GM11168 (cell line): ENCODE measurements at regions not wholly inside any gene's neighbourhood (a gene's known extent, or its start where the extent isn't known, plus 50 kb on each side); places are given as distances from the start of the nearest gene placed in this dataset.
"Not testable (repeated sequence)": the region's sequence is repeated elsewhere in the genome, so short reads cannot be mapped to it uniquely, and the experiment has no call there.

Experiments
- in situ Hi-C: fragments of 300-500 bp; cut with MboI; formaldehyde crosslinking; loops from one replicate; pipeline ENCODE4 v1.12.0; 2022; ENCODE audit warnings: low sequenced_read_pairs; ENCODE audit not compliant: unreplicated experiment

- in situ Hi-C loops = no loop called here
Measured at GRCh38 chr3:86388820-86389219, 602.1 kb downstream of the VGLL3 start.

GRCh38 chr3:86382556-86382955 lies 608.4 kb downstream of the VGLL3 start:
- in situ Hi-C loops = no loop called here

DNA sequence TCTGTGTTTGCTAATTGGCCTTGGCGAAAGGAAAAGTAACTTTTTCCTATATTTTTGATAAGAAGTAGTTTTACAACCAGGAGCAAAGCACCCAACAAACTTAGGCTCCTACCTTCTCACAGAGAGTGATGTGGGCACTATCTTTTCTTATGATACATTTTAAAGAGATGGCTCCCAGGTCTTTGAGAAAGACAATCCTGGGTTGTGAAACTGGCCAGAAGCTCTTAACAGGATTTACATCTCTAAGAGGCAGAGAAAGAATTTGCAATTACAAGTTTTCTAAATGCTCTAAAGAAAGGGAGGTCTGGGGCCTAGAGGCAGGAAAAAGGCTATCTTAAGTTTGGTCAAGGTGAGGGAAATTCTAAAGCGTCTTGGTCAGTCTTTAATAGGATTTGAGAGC lies 609.7 kb downstream of the VGLL3 start:
- in situ Hi-C loops = no loop called here

- in situ Hi-C loops = no loop called here
Measured at GRCh38 chr3:86379280-86379679, 611.7 kb downstream of the VGLL3 start.

- in situ Hi-C loops = no loop called here
Measured at GRCh38 chr3:86378829-86379228, 612.1 kb downstream of the VGLL3 start.

- in situ Hi-C loops = not testable (repeated sequence)
Measured at GRCh38 chr3:86335566-86335965, 655.4 kb downstream of the VGLL3 start.

DNA sequence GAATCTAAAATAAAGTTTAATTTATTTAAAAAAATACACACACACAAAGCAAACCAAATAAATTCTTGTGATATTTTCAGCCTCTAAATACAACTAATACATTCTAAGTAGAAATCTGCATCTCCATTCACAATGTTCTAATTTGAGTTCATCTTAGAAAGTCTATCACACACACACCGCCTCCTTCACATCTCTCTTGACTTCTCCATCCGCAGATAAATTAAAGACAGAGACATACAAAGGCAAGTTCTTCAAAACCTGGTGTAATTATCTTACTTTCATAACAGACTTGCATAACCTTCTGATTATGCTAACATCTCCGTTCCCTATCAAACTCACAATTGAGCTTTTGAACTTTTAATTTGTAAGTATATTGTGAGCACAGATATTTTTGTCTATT lies 657.3 kb downstream of the VGLL3 start:
- in situ Hi-C loops = no loop called here

- in situ Hi-C loops = no loop called here
Measured at GRCh38 chr3:86303935-86304334, 687.0 kb downstream of the VGLL3 start.

GRCh38 chr3:86282106-86282787 lies 708.7 kb downstream of the VGLL3 start:
- in situ Hi-C loops = no loop called here

DNA sequence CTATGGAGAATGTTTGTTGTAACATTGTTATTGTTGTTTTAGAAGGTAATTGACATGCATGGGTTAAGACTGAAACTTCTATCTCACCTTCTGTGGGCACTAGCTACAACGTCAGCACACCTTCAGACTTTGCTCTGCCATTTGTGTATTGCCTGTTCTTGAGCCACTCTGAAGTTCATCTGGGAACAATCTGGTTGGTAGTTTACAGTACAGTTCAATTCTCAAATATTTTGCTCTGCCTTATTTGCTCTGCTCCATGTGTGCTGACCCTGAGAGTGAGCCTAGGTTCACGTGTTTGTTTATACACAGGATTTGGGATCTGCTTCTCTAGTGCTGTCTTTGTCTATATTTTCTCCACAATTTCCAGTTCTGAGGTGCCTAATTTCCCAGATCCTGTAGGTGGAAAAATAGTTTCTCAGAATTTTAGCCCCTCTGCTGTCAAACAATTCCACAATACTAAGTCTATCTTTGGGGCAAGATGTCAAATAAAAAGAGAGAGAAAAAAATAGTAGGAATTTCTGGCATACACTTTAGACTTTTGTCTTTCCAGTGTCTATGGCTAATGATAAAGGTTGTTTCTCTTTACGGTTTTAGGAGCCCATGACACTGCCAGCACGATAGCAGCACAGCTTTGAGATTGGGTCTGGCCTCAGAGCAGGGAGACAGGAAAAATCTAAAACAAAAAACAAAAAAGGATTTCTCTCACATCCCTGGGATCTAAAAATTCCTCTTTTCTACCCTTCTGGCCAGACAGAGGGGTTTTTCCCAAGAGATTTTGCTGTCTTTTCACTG lies 721.4 kb downstream of the VGLL3 start:
- in situ Hi-C loops = no loop called here

GRCh38 chr3:86257955-86258641 lies 732.9 kb downstream of the VGLL3 start:
- in situ Hi-C loops = no loop called here

GRCh38 chr3:86254480-86254879 lies 736.5 kb downstream of the VGLL3 start:
- in situ Hi-C loops = no loop called here

DNA sequence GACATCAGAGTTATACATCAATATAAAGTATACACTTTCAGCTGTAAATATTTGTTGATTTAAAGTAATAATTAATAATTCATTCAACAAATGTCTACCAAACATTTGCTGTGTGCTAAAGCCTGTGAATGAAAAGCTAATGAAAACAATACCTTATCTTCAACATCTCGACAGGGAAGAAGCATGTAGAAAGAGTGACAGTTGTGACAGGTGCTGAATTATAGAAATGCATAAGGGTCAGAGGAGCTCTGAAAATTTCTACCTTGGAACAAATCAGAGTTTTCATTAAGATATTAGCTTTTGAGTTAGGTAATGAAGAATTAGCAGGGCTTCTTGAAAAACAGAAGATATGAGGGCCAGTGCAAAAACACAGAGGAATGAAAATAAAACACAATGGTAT lies 739.2 kb downstream of the VGLL3 start:
- in situ Hi-C loops = no loop called here

- in situ Hi-C loops = no loop called here
Measured at GRCh38 chr3:86249833-86250232, 741.1 kb downstream of the VGLL3 start.

- in situ Hi-C loops = no loop called here
Measured at GRCh38 chr3:86245360-86245759, 745.6 kb downstream of the VGLL3 start.

DNA sequence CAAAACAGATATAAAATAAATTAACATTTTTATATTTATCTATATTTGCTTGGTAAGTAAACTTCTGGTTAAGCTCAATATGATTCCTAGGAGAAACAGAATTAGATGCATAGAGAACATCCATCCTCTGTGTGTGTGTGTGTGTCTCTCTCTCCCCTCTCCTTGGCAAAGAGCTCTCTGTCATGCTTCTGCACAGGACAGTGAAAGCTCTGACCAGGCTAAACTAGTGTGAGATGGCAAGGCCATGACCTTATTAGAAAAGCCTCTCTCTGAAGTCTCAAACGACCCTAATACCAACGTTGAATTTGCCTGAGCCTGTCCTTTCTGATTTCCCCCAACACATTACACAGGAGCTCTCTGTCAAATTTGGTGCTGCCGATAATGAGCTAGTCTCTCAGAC lies 746.0 kb downstream of the VGLL3 start:
- in situ Hi-C loops = no loop called here

DNA sequence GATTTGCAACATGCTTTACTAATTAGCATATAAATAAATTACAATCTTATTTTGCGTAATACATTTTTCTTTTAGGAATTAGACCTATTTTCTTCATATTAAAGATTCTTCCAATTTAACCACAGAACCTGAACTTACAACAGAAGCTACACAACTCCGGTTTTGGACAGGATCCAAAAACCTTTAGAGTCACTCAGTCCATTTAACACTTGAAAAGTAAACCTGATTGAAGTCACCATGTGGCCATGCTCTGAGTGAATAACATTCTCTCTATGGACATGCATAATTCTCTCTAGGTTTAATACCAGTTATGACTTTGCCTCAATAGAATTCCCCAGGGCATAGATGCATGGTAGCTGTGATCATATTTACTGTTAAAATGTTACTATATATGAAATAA lies 751.0 kb downstream of the VGLL3 start:
- in situ Hi-C loops = no loop called here

GRCh38 chr3:86234506-86235254 lies 756.3 kb downstream of the VGLL3 start:
- in situ Hi-C loops = no loop called here

GRCh38 chr3:86230762-86231161 lies 760.2 kb downstream of the VGLL3 start:
- in situ Hi-C loops = no loop called here

DNA sequence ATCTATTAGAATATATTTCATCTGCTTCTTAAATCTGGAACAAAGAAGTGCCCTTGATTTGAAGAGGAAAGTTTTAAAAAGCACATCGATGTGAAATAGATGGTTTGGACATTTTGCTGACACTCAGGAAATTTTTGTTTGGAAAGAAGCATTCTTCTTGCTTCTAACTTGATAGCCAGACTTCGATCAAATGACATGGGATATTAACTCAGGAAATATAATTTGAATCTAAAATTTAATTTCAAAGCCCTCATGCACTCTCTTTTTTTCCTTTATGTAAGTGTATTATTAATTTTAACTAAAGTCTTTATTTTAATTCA lies 761.2 kb downstream of the VGLL3 start:
- in situ Hi-C loops = no loop called here
